Transverse colon (tissue), 4 donors: ENCODE measurements at regions not wholly inside any gene's neighbourhood (a gene's known extent, or its start where the extent isn't known, plus 50 kb on each side); places are given as distances from the start of the nearest gene placed in this dataset.

ENCODE experiments used
- POLR2A ChIP-seq: fragments of 450-650 bp; IDR thresholded peaks from one replicate; pipeline ENCODE4 v1.6.1; 2016; ENCODE audit warnings: antibody characterized with exemption, mild to moderate bottlenecking, moderate library complexity
- POLR2AphosphoS5 ChIP-seq, 3 donors: sonication (generic); formaldehyde crosslinking; IDR thresholded peaks; one replicate each; pipeline ENCODE4 v1.6.1; 2016; ENCODE audit warnings: antibody characterized with exemption in 3 of 3
- TF ChIP-seq, protein P1 (sequence below), 5 experiments: fragments of 200-600 bp in 3 of 5; fragments of 450-650 bp in 2 of 5; sonication (generic) in 3 of 5; IDR thresholded peaks; 1 replicate in 2 of 5; 2 replicates in 3 of 5; pipeline ENCODE4 v1.5.1; 2016 to 2017; ENCODE audit warnings: antibody characterized with exemption in 5 of 5, inconsistent platforms in 3 of 5, mild to moderate bottlenecking in 2 of 5, moderate library complexity in 1 of 5

GRCh38 chr5:1720396-1721110, 79.1 kb downstream of the MRPL36 start:
- TF ChIP-seq, protein P1, sequence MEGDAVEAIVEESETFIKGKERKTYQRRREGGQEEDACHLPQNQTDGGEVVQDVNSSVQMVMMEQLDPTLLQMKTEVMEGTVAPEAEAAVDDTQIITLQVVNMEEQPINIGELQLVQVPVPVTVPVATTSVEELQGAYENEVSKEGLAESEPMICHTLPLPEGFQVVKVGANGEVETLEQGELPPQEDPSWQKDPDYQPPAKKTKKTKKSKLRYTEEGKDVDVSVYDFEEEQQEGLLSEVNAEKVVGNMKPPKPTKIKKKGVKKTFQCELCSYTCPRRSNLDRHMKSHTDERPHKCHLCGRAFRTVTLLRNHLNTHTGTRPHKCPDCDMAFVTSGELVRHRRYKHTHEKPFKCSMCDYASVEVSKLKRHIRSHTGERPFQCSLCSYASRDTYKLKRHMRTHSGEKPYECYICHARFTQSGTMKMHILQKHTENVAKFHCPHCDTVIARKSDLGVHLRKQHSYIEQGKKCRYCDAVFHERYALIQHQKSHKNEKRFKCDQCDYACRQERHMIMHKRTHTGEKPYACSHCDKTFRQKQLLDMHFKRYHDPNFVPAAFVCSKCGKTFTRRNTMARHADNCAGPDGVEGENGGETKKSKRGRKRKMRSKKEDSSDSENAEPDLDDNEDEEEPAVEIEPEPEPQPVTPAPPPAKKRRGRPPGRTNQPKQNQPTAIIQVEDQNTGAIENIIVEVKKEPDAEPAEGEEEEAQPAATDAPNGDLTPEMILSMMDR (IDR thresholded peaks at IDR 0.05): no peak
- TF ChIP-seq POLR2A (no peak), POLR2AphosphoS5 (IDR thresholded peaks at IDR 0.05) (no peak)
